GM23248 (cell line): ENCODE measurements at regions not wholly inside any gene's neighbourhood (a gene's known extent, or its start where the extent isn't known, plus 50 kb on each side); places are given as distances from the start of the nearest gene placed in this dataset.

ENCODE experiments used
- DNase-seq: peaks from one replicate; pipeline ENCODE4 v3.0.0-alpha.2; 2015
- H2AFZ ChIP-seq: fragments of 200-600 bp; sonication (generic); 2 replicates; pipeline ENCODE4 v1.6.1; 2016; ENCODE audit warnings: antibody characterized with exemption
- H3F3A ChIP-seq: fragments of 200-600 bp; sonication (generic); 2 replicates; pipeline ENCODE4 v1.6.1; 2016; ENCODE audit warnings: mild to moderate bottlenecking, antibody characterized with exemption, mixed run types; ENCODE audit not compliant: insufficient read depth
- H3K27ac ChIP-seq: fragments of 200-600 bp; sonication (generic); 2 replicates; pipeline ENCODE4 v1.5.1; 2016; ENCODE audit warnings: mild to moderate bottlenecking
- H3K27me3 ChIP-seq: fragments of 200-600 bp; sonication (generic); replicated peaks from 2 replicates; pipeline ENCODE4 v1.6.1; 2016; ENCODE audit warnings: mild to moderate bottlenecking; ENCODE audit not compliant: insufficient read depth
- H3K36me3 ChIP-seq: fragments of 200-600 bp; sonication (generic); 2 replicates; pipeline ENCODE4 v1.6.1; 2016; ENCODE audit warnings: low read depth, mild to moderate bottlenecking
- H3K4me1 ChIP-seq: fragments of 200-600 bp; sonication (generic); 2 replicates; pipeline ENCODE4 v1.6.1; 2016; ENCODE audit warnings: mild to moderate bottlenecking; ENCODE audit not compliant: insufficient read depth
- H3K4me2 ChIP-seq: fragments of 200-600 bp; sonication (generic); one replicate; pipeline ENCODE4 v1.6.1; 2016; ENCODE audit warnings: mild to moderate bottlenecking; ENCODE audit not compliant: unreplicated experiment
- H3K4me3 ChIP-seq: fragments of 200-600 bp; sonication (generic); 2 replicates; pipeline ENCODE4 v1.5.1; 2016; ENCODE audit warnings: mild to moderate bottlenecking
- H3K79me2 ChIP-seq: fragments of 200-600 bp; sonication (generic); 2 replicates; pipeline ENCODE4 v1.6.1; 2016; ENCODE audit warnings: mild to moderate bottlenecking; ENCODE audit not compliant: insufficient read depth
- H3K9ac ChIP-seq: fragments of 200-600 bp; sonication (generic); 2 replicates; pipeline ENCODE4 v1.6.1; 2016; ENCODE audit warnings: mild to moderate bottlenecking
- H3K9me2 ChIP-seq: fragments of 200-600 bp; sonication (generic); 2 replicates; pipeline ENCODE4 v1.6.1; 2016; ENCODE audit warnings: mixed run types, mild to moderate bottlenecking, moderate library complexity; ENCODE audit not compliant: insufficient read depth
- H3K9me3 ChIP-seq: fragments of 200-600 bp; sonication (generic); one replicate; pipeline ENCODE4 v1.6.1; 2017; ENCODE audit warnings: low read depth
- H4K20me1 ChIP-seq: fragments of 200-600 bp; sonication (generic); 2 replicates; pipeline ENCODE4 v1.6.0; 2016; ENCODE audit not compliant: insufficient read depth
- EZH2 ChIP-seq: fragments of 200-600 bp; sonication (generic); IDR thresholded peaks from 2 replicates; pipeline ENCODE4 v1.6.1; 2018; ENCODE audit warnings: antibody characterized with exemption, mild to moderate bottlenecking; ENCODE audit not compliant: insufficient read depth, poor library complexity, severe bottlenecking
- EZH2phosphoT487 ChIP-seq: fragments of 200-600 bp; sonication (generic); IDR thresholded peaks from 2 replicates; pipeline ENCODE4 v1.6.1; 2018; ENCODE audit warnings: antibody characterized with exemption, moderate library complexity, mild to moderate bottlenecking, low read depth; ENCODE audit not compliant: insufficient read depth
- WGBS, 2 experiments: methylation state at CpG; one replicate each; pipeline ENCODE4 v1.1.6; 2015 to 2017; ENCODE audit warnings: low lambda C conversion rate in 2 of 2, low coverage in 1 of 2; ENCODE audit errors: missing lambda C conversion rate in 2 of 2; 5-methylcytosine and 5-hydroxymethylcytosine counted together
- in situ Hi-C: fragments of 300-500 bp; cut with MboI; formaldehyde crosslinking; loops from 2 replicates; pipeline ENCODE4 v1.15.0; 2020

GRCh38 chr5:2201011-2201410 is 318.3 kb upstream of the IRX4 start:
- Histone ChIP-seq H4K20me1 (no peaks in the 10 kb centered on the region), H3K36me3 (no peaks in the 10 kb centered on the region), H3K79me2 (no peaks in the 10 kb centered on the region), H3K27me3 (no peaks in the 10 kb centered on the region), H3K4me2 (no peak overlapping the region), H3K4me1 (no peaks in the 10 kb centered on the region), H3K9ac (no peak overlapping the region), H3K4me3 (no peak overlapping the region), H3F3A (no peaks in the 10 kb centered on the region), H3K9me3 (no peaks in the 10 kb centered on the region), H3K27ac (no peak overlapping the region), H3K9me2 (no peaks in the 10 kb centered on the region), H2AFZ (no peak overlapping the region)
- in situ Hi-C loops = no loop called here
- 5 to 11% methylated on average over 5 of the region's 5 CpGs for WGBS, 2 experiments
- no peak for DNase-seq
- TF ChIP-seq EZH2 (no peak), EZH2phosphoT487 (no peak)

- DNase-seq = no peak
- Histone ChIP-seq H3K4me1 (no peaks in the 10 kb centered on the region), H3F3A (no peaks in the 10 kb centered on the region), H3K9ac (no peak overlapping the region), H2AFZ (no peak overlapping the region), H3K9me2 (no peaks in the 10 kb centered on the region), H3K4me3 (no peak overlapping the region), H3K79me2 (no peaks in the 10 kb centered on the region), H3K4me2 (no peak overlapping the region), H4K20me1 (no peaks in the 10 kb centered on the region), H3K9me3 (no peaks in the 10 kb centered on the region), H3K27me3 (no peaks in the 10 kb centered on the region), H3K27ac (no peak overlapping the region), H3K36me3 (no peaks in the 10 kb centered on the region)
- in situ Hi-C loops = no loop called here
- TF ChIP-seq EZH2 = no peak
- TF ChIP-seq EZH2phosphoT487 = no peak
- WGBS, 2 experiments = 26 to 36% methylated on average over 15 of the region's 15 CpGs
Measured at GRCh38 chr5:2200261-2200950, 317.7 kb upstream of the IRX4 start.

DNA sequence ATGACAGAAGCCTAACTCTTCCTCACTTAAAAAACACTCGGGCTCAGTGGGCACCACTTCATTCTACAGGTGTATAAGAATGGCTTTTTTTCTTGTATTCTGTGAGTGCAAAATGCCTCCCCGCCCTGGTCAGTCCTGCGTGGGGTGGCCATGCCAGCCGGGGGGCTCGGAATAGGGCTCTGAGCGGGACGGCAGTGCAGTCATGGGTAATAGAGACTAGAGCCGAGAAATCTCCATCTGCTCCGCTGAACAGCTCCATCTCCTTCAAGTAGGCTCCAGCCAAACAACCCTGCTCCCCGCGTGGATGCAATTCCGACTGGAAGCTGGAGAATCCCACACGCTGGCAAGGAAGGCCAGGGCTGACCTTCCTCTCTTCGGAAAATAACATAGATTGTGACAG is 317.0 kb upstream of the IRX4 start:
- H4K20me1 ChIP-seq = no peaks in the 10 kb centered on the region
- in situ Hi-C loops = no loop called here
- H3K9me3 ChIP-seq = no peaks in the 10 kb centered on the region
- no peak overlapping the region for H3K9ac ChIP-seq
- no peaks in the 10 kb centered on the region for H3K36me3 ChIP-seq
- no peaks in the 10 kb centered on the region for H3K27me3 ChIP-seq
- no peaks in the 10 kb centered on the region for H3K4me1 ChIP-seq
- H3F3A ChIP-seq = no peaks in the 10 kb centered on the region
- TF ChIP-seq EZH2 (no peak), EZH2phosphoT487 (no peak)
- no peak overlapping the region for H2AFZ ChIP-seq
- no peaks in the 10 kb centered on the region for H3K79me2 ChIP-seq
- no peaks in the 10 kb centered on the region for H3K9me2 ChIP-seq
- WGBS, 2 experiments = 39 to 40% methylated on average over 14 of the region's 14 CpGs
- no peak overlapping the region for H3K4me3 ChIP-seq
- no peak overlapping the region for H3K27ac ChIP-seq
- H3K4me2 ChIP-seq = no peak overlapping the region
- DNase-seq = no peak

- in situ Hi-C loops = no loop called here
- no peaks in the 10 kb centered on the region for H3K9me3 ChIP-seq
Measured at GRCh38 chr5:2196989-2197619, 314.4 kb upstream of the IRX4 start.

More at GRCh38 chr5:2196989-2197619, 314.4 kb upstream of the IRX4 start:
- no peak for TF ChIP-seq EZH2phosphoT487
- no peak for TF ChIP-seq EZH2
- Histone ChIP-seq H3K4me3 (no peak overlapping the region), H3K27me3 (no peaks in the 10 kb centered on the region), H3K27ac (no peak overlapping the region), H3K9ac (no peak overlapping the region), H4K20me1 (no peaks in the 10 kb centered on the region), H3K79me2 (no peaks in the 10 kb centered on the region), H2AFZ (no peak overlapping the region), H3K36me3 (no peaks in the 10 kb centered on the region), H3K4me1 (no peaks in the 10 kb centered on the region), H3F3A (no peaks in the 10 kb centered on the region), H3K9me2 (no peaks in the 10 kb centered on the region), H3K4me2 (no peak overlapping the region)
- DNase-seq = no peak
- WGBS, 2 experiments = 46 to 47% methylated on average over 18 of the region's 18 CpGs
